Mesodermal cell (in vitro differentiated cells): ENCODE measurements at regions not wholly inside any gene's neighbourhood (a gene's known extent, or its start where the extent isn't known, plus 50 kb on each side); places are given as distances from the start of the nearest gene placed in this dataset.
"Not testable (repeated sequence)": the region's sequence is repeated elsewhere in the genome, so short reads cannot be mapped to it uniquely, and the experiment has no call there.

Experiments
- H3K27ac ChIP-seq: 2 replicates; pipeline ENCODE4 v1.7.0; 2013; ENCODE audit warnings: mild to moderate bottlenecking, low read depth, low read length, moderate library complexity; ENCODE audit not compliant: severe bottlenecking
- H3K36me3 ChIP-seq: 2 replicates; pipeline ENCODE4 v1.7.1; 2013; ENCODE audit warnings: mild to moderate bottlenecking, low read length, moderate library complexity; ENCODE audit not compliant: control insufficient read depth, insufficient read depth
- H3K4me1 ChIP-seq: one replicate; pipeline ENCODE4 v1.7.1; 2013; ENCODE audit warnings: mild to moderate bottlenecking, low read length; ENCODE audit not compliant: insufficient read depth, control insufficient read depth, poor library complexity, severe bottlenecking
- H3K4me3 ChIP-seq: 2 replicates; pipeline ENCODE4 v1.7.0; 2013; ENCODE audit warnings: low read length, control low read depth, mild to moderate bottlenecking; ENCODE audit not compliant: insufficient read depth, poor library complexity, severe bottlenecking; ENCODE audit errors: extremely low read depth
- H3K9me3 ChIP-seq: 2 replicates; pipeline ENCODE4 v1.7.1; 2013; ENCODE audit warnings: mild to moderate bottlenecking, low read length, moderate library complexity; ENCODE audit not compliant: control insufficient read depth
- WGBS, 2 experiments: methylation state at CpG; one replicate each; pipeline ENCODE4 v1.1.5; 2013; ENCODE audit warnings: missing lambda C conversion rate in 2 of 2; ENCODE audit not compliant: insufficient coverage in 2 of 2; 5-methylcytosine and 5-hydroxymethylcytosine counted together

DNA sequence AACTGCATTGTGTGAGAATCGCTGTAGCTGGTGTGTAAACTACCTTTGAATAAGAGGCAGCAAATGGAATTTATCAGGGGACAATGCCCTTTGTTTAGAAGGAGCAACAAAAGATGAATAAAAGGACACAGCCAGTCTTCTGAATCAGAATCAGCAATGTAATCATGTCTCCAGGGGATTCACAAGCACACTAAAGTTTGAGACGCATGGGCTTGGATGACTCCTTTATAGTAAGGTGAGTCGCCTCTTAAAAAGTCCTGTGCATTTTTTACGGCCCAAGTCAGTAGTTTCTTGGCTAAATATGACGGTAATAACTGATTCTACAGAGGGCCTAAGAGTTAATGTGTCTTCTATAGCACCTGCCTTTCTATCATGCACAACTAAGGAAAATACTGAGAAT, 113.6 kb upstream of the NUDT12 start:
- not testable (repeated sequence) for H3K9me3 ChIP-seq, H3K4me3 ChIP-seq, H3K36me3 ChIP-seq, H3K4me1 ChIP-seq, H3K27ac ChIP-seq
- WGBS, 2 experiments: 85% methylated on average over 3 of the region's 5 CpGs; no CpG with 5 or more reads in 1 of the 2 experiments

DNA sequence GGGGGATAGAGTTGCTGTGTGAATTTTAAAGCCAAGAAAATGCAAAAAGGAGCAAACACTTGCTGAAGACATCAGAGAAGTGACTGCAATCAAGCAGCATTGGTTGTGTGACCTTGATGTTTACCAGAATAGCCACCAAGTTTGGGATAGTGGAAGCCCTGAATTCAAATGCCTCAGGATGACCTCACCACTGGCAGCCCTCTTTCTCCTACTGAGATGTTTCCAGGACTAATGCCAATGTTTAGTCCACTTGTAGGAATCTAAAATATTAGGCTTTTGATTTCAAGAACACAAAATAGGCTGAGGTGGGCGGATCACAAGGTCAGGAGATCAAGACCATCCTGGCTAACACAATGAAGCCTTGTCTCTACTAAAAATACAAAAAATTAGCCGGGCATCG, 112.2 kb upstream of the NUDT12 start:
- Histone ChIP-seq H3K4me3 (no peak overlapping the region), H3K36me3 (no peaks in the 10 kb centered on the region), H3K27ac (no peak overlapping the region), H3K4me1 (no peaks in the 10 kb centered on the region), H3K9me3 (no peaks in the 10 kb centered on the region)
- 87 to 97% methylated on average over 3 of the region's 3 CpGs for WGBS, 2 experiments

DNA sequence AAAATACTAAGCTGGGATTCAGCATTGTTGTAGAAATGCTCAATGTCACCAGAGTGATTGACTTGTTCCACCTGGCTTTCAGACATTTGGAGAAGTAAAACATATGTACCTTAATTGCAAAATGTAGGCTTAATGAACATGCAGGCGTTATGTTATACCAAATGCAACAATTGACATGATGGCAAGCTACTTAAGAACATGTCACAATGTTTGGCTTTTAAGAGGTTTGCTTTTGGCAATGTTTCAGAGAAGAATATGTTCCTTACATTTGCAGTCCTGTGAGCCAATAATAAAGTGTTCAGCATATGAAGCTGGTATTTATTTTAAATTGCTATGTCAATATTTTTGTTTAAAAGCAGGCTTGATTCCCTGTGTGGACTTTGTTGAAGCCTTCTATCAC, 111.7 kb upstream of the NUDT12 start:
- Histone ChIP-seq H3K27ac (no peak overlapping the region), H3K36me3 (no peaks in the 10 kb centered on the region), H3K4me1 (no peaks in the 10 kb centered on the region), H3K9me3 (no peaks in the 10 kb centered on the region), H3K4me3 (no peak overlapping the region)
- 100% methylated on average over 1 of the region's 1 CpG; no CpG with 5 or more reads in 1 of the 2 experiments for WGBS, 2 experiments

DNA sequence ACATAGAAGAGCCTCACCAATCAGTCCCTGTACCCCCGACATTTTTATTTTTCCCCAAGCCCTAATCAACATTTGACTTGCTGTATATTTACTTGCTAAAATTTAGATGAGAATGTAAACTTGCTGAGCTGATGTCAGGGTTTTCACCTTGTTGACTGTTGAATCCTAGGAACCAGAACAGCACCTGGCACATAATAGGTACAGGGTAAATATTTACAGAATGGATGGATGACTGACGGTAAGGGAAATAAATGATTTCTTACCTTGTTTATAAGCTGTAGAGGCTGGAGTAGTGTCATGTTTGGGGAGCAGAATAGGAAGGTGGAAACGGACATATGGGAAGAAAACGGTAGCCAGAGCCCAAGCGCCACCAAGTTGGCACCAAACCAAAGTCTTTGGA, 107.0 kb upstream of the NUDT12 start:
- WGBS, 2 experiments: 92% methylated on average over 2 to 4 of the region's 5 CpGs
- Histone ChIP-seq H3K36me3 (no peaks in the 10 kb centered on the region), H3K4me3 (no peak overlapping the region), H3K27ac (no peak overlapping the region), H3K9me3 (no peaks in the 10 kb centered on the region), H3K4me1 (no peaks in the 10 kb centered on the region)

DNA sequence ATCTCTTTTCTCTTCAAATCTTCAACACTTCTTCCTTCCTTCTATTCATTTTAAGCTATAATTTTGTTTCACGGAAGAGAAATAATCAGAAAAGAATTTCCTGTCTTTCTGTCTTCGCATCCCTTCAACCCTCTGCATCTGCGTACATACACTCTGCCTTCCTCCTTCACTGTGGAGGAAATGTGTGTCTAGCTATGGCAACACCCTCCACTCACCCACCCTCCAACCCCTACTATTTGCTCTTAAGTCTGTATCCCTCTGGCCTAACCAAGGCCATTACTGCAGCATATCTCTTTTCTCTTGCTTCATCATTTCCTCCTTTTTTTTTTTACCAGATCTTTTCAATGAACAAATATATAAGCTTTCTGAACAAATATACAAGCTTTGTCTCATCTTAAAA, 105.7 kb upstream of the NUDT12 start:
- Histone ChIP-seq H3K9me3 (peaks cover 3% of the 10 kb centered on the region), H3K4me1 (no peaks in the 10 kb centered on the region), H3K27ac (no peak overlapping the region), H3K4me3 (no peak overlapping the region), H3K36me3 (no peaks in the 10 kb centered on the region)
- 81 to 94% methylated on average over 2 of the region's 3 CpGs for WGBS, 2 experiments

DNA sequence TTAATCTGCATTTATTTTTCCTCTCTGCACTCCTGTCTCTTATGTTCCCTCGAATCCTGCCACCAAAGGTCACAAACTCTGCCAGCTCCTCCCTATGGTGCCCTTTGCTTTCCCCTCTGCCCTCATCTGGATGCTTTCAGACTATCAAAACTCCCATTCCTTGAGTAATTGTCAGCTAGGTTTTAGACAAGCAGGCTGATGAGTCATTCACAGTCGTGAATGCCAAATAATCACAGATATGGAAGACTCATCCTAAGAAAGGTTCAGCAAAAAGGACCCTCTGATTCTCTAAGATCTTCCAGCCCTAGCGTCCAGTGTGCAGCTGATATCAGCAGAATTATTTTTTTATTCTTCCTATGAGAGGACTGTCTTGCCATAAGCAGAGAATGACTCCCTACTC, 104.5 kb upstream of the NUDT12 start:
- 71 to 89% methylated on average over 2 of the region's 3 CpGs for whole genome bisulfite sequencing, 2 experiments
- Histone ChIP-seq H3K4me3 (no peak overlapping the region), H3K27ac (no peak overlapping the region), H3K4me1 (no peaks in the 10 kb centered on the region), H3K9me3 (peaks cover 3% of the 10 kb centered on the region), H3K36me3 (no peaks in the 10 kb centered on the region)

DNA sequence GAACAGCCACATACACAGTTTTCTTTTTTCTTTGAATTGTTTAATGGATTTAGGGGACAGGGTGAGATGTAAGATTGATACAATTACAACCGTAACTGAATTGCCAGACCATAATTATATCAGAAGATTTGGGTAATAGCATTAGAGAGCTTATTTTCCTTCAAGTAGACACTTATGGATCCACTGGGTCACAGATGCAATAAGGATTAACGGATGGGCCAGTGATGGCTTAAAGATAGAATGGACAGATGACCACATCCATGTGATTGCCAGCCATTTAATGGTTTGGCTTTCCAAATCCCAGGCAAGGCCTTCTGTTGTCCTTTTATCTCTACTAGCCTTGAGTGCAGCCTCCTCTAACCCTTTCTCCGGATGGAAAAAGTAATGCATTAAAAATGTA, 94.7 kb upstream of the NUDT12 start:
- Histone ChIP-seq H3K36me3 (no peaks in the 10 kb centered on the region), H3K9me3 (no peaks in the 10 kb centered on the region), H3K27ac (no peak overlapping the region), H3K4me3 (no peak overlapping the region), H3K4me1 (no peaks in the 10 kb centered on the region)
- 100% methylated on average over 1 of the region's 3 CpGs; no CpG with 5 or more reads in 1 of the 2 experiments for WGBS, 2 experiments

DNA sequence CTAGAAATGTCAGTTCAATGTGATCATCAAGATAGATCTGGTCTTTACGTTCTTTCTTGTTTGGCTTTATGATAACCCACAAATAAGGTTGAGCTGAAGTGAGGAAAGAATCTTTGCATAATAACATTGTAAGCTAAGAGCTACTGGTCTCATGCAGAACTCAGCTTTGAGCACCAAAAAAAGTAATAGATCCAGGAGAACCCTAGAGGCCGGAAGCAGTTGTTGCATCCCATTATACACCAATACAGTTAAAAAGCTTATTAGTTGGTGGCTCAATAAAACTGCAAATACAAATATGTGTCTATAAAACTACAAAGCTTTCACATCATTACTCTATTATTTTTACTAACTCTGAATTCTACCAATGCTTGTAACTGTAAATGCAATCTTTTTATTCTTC, 85.5 kb upstream of the NUDT12 start:
- 100% methylated on average over 1 of the region's 2 CpGs; no CpG with 5 or more reads in 1 of the 2 experiments for WGBS, 2 experiments
- no peaks in the 10 kb centered on the region for H3K36me3 ChIP-seq
- H3K9me3 ChIP-seq: no peaks in the 10 kb centered on the region
- H3K4me1 ChIP-seq: no peaks in the 10 kb centered on the region
- no peak overlapping the region for H3K27ac ChIP-seq
- H3K4me3 ChIP-seq: no peak overlapping the region

DNA sequence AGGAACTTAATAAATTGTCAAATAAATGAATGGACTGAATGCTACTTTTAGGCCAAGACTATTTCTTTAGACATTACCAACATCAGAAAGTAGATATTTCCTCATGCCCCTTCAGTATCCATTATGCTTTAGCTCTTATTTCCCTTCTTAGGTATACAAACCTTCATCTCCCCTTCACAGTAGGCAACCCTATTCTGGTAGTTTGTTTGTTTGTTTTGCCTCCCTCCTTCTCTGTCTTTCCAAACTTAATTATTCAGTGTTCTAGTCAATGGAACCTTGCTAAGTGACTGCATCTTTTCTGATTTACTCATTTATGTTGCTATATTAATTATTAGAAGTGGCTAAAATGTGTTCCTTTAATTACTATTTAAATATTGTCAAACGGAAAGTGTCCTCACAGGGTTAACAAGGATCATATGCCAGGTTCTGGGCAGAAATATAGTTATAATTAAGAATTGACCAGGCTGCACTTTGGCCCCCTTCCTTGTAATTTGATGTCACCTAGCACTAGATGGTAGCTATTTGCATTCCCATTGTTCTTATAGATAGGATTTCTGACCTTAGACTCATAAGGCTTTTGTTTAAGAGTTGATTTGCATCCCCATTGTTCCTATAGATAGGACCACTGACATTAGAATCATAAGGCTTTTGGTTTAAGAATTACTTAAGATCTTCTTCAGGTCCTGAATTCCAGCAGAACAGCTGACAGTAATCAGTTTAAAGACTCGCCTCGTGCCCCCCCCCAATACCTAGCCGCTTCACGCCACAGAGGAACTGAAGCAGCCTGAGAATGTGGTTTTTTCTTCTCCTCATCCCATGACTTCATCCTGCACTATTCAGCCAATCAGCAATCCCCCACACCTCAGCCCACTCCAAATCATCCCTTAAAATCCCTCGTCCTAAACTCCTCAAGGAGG, 84.4 kb upstream of the NUDT12 start:
- H3K9me3 ChIP-seq: no peaks in the 10 kb centered on the region
- H3K4me1 ChIP-seq: no peaks in the 10 kb centered on the region
- H3K4me3 ChIP-seq: no peak overlapping the region
- no peaks in the 10 kb centered on the region for H3K36me3 ChIP-seq
- 42 to 63% methylated on average over 3 to 4 of the region's 6 CpGs for WGBS, 2 experiments
- no peak overlapping the region for H3K27ac ChIP-seq

DNA sequence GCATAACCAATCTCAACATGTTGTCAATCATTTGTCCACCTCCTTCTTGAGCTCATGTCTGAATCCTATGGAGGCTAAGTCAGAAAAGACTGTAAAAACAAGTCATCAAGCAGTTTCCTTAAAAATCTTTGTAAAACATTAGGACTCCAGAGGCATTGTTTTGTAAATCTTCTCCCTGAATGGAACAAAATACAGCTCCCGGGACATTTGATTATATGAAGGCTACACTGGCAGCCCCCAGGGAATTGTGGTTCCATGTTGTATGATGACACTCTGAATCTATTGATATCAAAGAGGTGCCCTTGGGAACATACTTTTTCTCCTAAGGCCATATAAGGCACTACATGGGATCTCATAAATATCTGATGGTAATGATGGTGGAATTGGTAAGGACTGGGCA, 83.2 kb upstream of the NUDT12 start:
- no peak overlapping the region for H3K4me3 ChIP-seq
- no peak overlapping the region for H3K27ac ChIP-seq
- no peaks in the 10 kb centered on the region for H3K4me1 ChIP-seq
- no peaks in the 10 kb centered on the region for H3K9me3 ChIP-seq
- H3K36me3 ChIP-seq: no peaks in the 10 kb centered on the region
- 40 to 67% methylated on average over 1 of the region's 1 CpG for WGBS, 2 experiments

DNA sequence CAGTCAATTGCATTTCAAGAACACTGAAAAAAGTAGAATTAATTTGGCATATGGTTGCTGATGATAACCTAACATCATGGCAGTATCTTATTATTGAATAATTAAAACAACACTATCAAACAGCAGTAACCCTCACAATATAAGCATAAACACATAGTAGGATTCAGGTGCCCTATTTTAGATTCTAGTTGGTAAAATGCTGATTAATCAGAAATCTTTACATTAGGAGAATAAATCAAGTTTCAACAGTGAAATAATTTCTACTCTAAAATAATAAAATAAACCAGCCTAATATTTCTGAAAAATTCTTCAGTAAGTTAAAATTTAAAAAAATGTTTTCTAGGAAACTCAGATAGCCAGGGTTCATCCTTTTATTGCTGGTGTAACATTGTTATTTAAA, 76.4 kb upstream of the NUDT12 start:
- no peak overlapping the region for H3K27ac ChIP-seq
- no peak overlapping the region for H3K4me3 ChIP-seq
- H3K4me1 ChIP-seq: no peaks in the 10 kb centered on the region
- H3K36me3 ChIP-seq: no peaks in the 10 kb centered on the region
- no peaks in the 10 kb centered on the region for H3K9me3 ChIP-seq
